Upper lobe of left lung (tissue), 6 donors: ENCODE measurements at regions not wholly inside any gene's neighbourhood (a gene's known extent, or its start where the extent isn't known, plus 50 kb on each side); places are given as distances from the start of the nearest gene placed in this dataset.

Experiments used
- ATAC-seq, 2 donors: fragments of 200-7000 bp; cut with Tn5 transposase; one replicate each; pipeline ENCODE4 v1.9.1; 2022; ENCODE audit warnings: mild to moderate bottlenecking in 2 of 2, moderate library complexity in 2 of 2; ENCODE audit not compliant: low FRiP score in 2 of 2
- DNase-seq, 2 donors: peaks; one replicate each; pipeline ENCODE4 v3.0.0-alpha.2; 2019 to 2020
- H3K27ac ChIP-seq, 4 donors: fragments of 200-600 bp; sonication (generic); one replicate each; pipeline ENCODE4 v1.5.1; 2016 to 2019
- H3K27me3 ChIP-seq, 4 donors: fragments of 200-600 bp; sonication (generic); one replicate each; pipeline ENCODE4 v1.5.1; 2017 to 2019
- H3K36me3 ChIP-seq, 4 donors: fragments of 200-600 bp; sonication (generic); one replicate each; pipeline ENCODE4 v1.5.1; 2016 to 2019
- H3K4me1 ChIP-seq, 4 donors: fragments of 200-600 bp; sonication (generic); one replicate each; pipeline ENCODE4 v1.5.1; 2018 to 2019
- H3K4me3 ChIP-seq, 4 donors: fragments of 200-600 bp; sonication (generic); one replicate each; pipeline ENCODE4 v1.5.1; 2017 to 2019; ENCODE audit warnings: mild to moderate bottlenecking in 2 of 4, moderate library complexity in 1 of 4
- H3K9me3 ChIP-seq, 4 donors: fragments of 200-600 bp; sonication (generic); one replicate each; pipeline ENCODE4 v1.5.1; 2018 to 2019
- CTCF ChIP-seq, 6 experiments: fragments of 450-650 bp in 4 of 6; fragments of 200-600 bp in 2 of 6; sonication (generic) in 2 of 6; IDR thresholded peaks; one replicate each; pipeline ENCODE4 v1.5.1; 2016 to 2019; ENCODE audit warnings: antibody characterized with exemption in 6 of 6
- EP300 ChIP-seq, 4 donors: sonication (generic); formaldehyde crosslinking; IDR thresholded peaks; one replicate each; pipeline ENCODE4 v1.5.1; 2017; ENCODE audit warnings: antibody characterized with exemption in 4 of 4, control low read depth in 2 of 4
- POLR2A ChIP-seq, 4 donors: fragments of 450-650 bp; IDR thresholded peaks; one replicate each; pipeline ENCODE4 v1.5.1; 2016 to 2017; ENCODE audit warnings: antibody characterized with exemption in 4 of 4, mild to moderate bottlenecking in 2 of 4
- POLR2AphosphoS5 ChIP-seq, 2 donors: sonication (generic); formaldehyde crosslinking; IDR thresholded peaks; one replicate each; pipeline ENCODE4 v1.5.1; 2017; ENCODE audit warnings: antibody characterized with exemption in 2 of 2
- WGBS, 2 donors: methylation state at CpG; one replicate each; pipeline ENCODE4 v1.1.5; 2017 to 2018; 5-methylcytosine and 5-hydroxymethylcytosine counted together
- donor health status: DM: no; HTN: no; CAD: no; lungs with moderate emphysema.
- donor health status: DM: no; HTN: yes; CAD: no; lungs with severe emphysema.

GRCh38 chr2:16313235-16313975 is 352.2 kb downstream of the CYRIA start:
- Histone ChIP-seq H3K36me3 (no peaks in the 10 kb centered on the region), H3K4me3 (no peak overlapping the region), H3K4me1 (no peaks in the 10 kb centered on the region), H3K27me3 (no peaks in the 10 kb centered on the region), H3K9me3 (no peaks in the 10 kb centered on the region), H3K27ac (no peak overlapping the region)
- no peak for TF ChIP-seq POLR2AphosphoS5 (IDR thresholded peaks at IDR 0.05)
- no peak for TF ChIP-seq CTCF (IDR thresholded peaks at IDR 0.05)
- no peak for TF ChIP-seq EP300 (IDR thresholded peaks at IDR 0.05)
- no peak for TF ChIP-seq POLR2A (IDR thresholded peaks at IDR 0.05)
- WGBS, 2 donors, result 94 to 95% methylated on average over 9 of the region's 9 CpGs
- ATAC-seq, result no peak
- no peak for DNase-seq

- WGBS, 2 donors, result 71 to 94% methylated on average over 2 of the region's 2 CpGs
- no peak overlapping the region for H3K4me3 ChIP-seq
- TF ChIP-seq POLR2A (IDR thresholded peaks at IDR 0.05) (no peak), EP300 (IDR thresholded peaks at IDR 0.05) (no peak), POLR2AphosphoS5 (IDR thresholded peaks at IDR 0.05) (no peak), CTCF (IDR thresholded peaks at IDR 0.05) (no peak)
Observed at GRCh38 chr2:16312771-16313170, 352.9 kb downstream of the CYRIA start.

GRCh38 chr2:16311521-16312440 is 353.9 kb downstream of the CYRIA start:
- 54 to 67% methylated on average over 8 of the region's 8 CpGs for whole genome bisulfite sequencing, 2 donors

More at GRCh38 chr2:16312771-16313170, 352.9 kb downstream of the CYRIA start:
- H3K27me3 ChIP-seq, result no peaks in the 10 kb centered on the region
- no peaks in the 10 kb centered on the region for H3K4me1 ChIP-seq
- no peak overlapping the region for H3K27ac ChIP-seq
- no peaks in the 10 kb centered on the region for H3K36me3 ChIP-seq
- no peaks in the 10 kb centered on the region for H3K9me3 ChIP-seq
- no peak for DNase-seq
- no peak for ATAC-seq

GRCh38 chr2:16308816-16309215 is 356.8 kb downstream of the CYRIA start:
- 90 to 95% methylated on average over 2 of the region's 2 CpGs for WGBS, 2 donors
- TF ChIP-seq EP300 (IDR thresholded peaks at IDR 0.05), result no peak
- TF ChIP-seq POLR2A (IDR thresholded peaks at IDR 0.05), result no peak
- TF ChIP-seq CTCF (IDR thresholded peaks at IDR 0.05), result no peak
- TF ChIP-seq POLR2AphosphoS5 (IDR thresholded peaks at IDR 0.05), result no peak
- no peaks in the 10 kb centered on the region for H3K9me3 ChIP-seq
- no peak overlapping the region for H3K27ac ChIP-seq
- DNase-seq (no peak), ATAC-seq (no peak)
- no peaks in the 10 kb centered on the region for H3K36me3 ChIP-seq
- no peak overlapping the region for H3K4me3 ChIP-seq
- H3K27me3 ChIP-seq, result no peaks in the 10 kb centered on the region
- no peaks in the 10 kb centered on the region for H3K4me1 ChIP-seq

More at GRCh38 chr2:16311521-16312440, 353.9 kb downstream of the CYRIA start:
- Histone ChIP-seq H3K4me3 (no peak overlapping the region), H3K27me3 (no peaks in the 10 kb centered on the region), H3K27ac (no peak overlapping the region), H3K9me3 (no peaks in the 10 kb centered on the region), H3K4me1 (no peaks in the 10 kb centered on the region), H3K36me3 (no peaks in the 10 kb centered on the region)
- DNase-seq (no peak), ATAC-seq (no peak)
- TF ChIP-seq EP300 (IDR thresholded peaks at IDR 0.05) (no peak), POLR2AphosphoS5 (IDR thresholded peaks at IDR 0.05) (no peak), POLR2A (IDR thresholded peaks at IDR 0.05) (no peak), CTCF (IDR thresholded peaks at IDR 0.05) (no peak)
